GM23338 (cell line): ENCODE measurements at regions not wholly inside any gene's neighbourhood (a gene's known extent, or its start where the extent isn't known, plus 50 kb on each side); places are given as distances from the start of the nearest gene placed in this dataset.
"Not testable (repeated sequence)": the region's sequence is repeated elsewhere in the genome, so short reads cannot be mapped to it uniquely, and the experiment has no call there.

ENCODE experiments used
- ATAC-seq: fragments of 200-7000 bp; cut with Tn5 transposase; 3 replicates; pipeline ENCODE4 v1.9.1; 2020
- DNase-seq: peaks from one replicate; pipeline ENCODE4 v3.0.0-alpha.2; 2015; ENCODE audit warnings: low spot score
- H2AFZ ChIP-seq: fragments of 200-600 bp; sonication (generic); 2 replicates; pipeline ENCODE4 v1.8.0; 2016; ENCODE audit warnings: antibody characterized with exemption, mild to moderate bottlenecking, moderate library complexity
- H3F3A ChIP-seq: fragments of 200-600 bp; sonication (generic); replicated peaks from 2 replicates; pipeline ENCODE4 v1.8.0; 2017; ENCODE audit warnings: antibody characterized with exemption, mixed run types, low read depth
- H3K27ac ChIP-seq: fragments of 200-600 bp; sonication (generic); 2 replicates; pipeline ENCODE4 v1.6.1; 2016; ENCODE audit warnings: low read depth
- H3K27me3 ChIP-seq: fragments of 200-600 bp; sonication (generic); 2 replicates; pipeline ENCODE4 v1.8.0; 2016; ENCODE audit warnings: mild to moderate bottlenecking, mixed run types, moderate library complexity; ENCODE audit not compliant: insufficient read depth
- H3K36me3 ChIP-seq: fragments of 200-600 bp; sonication (generic); 2 replicates; pipeline ENCODE4 v1.8.0; 2016; ENCODE audit warnings: mild to moderate bottlenecking; ENCODE audit not compliant: insufficient read depth
- H3K4me1 ChIP-seq: fragments of 200-600 bp; sonication (generic); 2 replicates; pipeline ENCODE4 v1.8.0; 2016; ENCODE audit warnings: mild to moderate bottlenecking, moderate library complexity; ENCODE audit not compliant: insufficient read depth
- H3K4me2 ChIP-seq: fragments of 200-600 bp; sonication (generic); 2 replicates; pipeline ENCODE4 v1.7.1; 2017; ENCODE audit warnings: mixed run types
- H3K4me3 ChIP-seq: fragments of 200-600 bp; sonication (generic); 2 replicates; pipeline ENCODE4 v1.6.1; 2016; ENCODE audit warnings: mixed run types
- H3K79me2 ChIP-seq: fragments of 200-600 bp; sonication (generic); replicated peaks from 2 replicates; pipeline ENCODE4 v1.8.0; 2017; ENCODE audit warnings: mild to moderate bottlenecking; ENCODE audit not compliant: insufficient read depth
- H3K9me2 ChIP-seq: fragments of 200-600 bp; sonication (generic); 2 replicates; pipeline ENCODE4 v1.8.0; 2017; ENCODE audit not compliant: insufficient read depth
- H4K20me1 ChIP-seq: fragments of 200-600 bp; sonication (generic); replicated peaks from 2 replicates; pipeline ENCODE4 v1.8.0; 2017; ENCODE audit warnings: mild to moderate bottlenecking; ENCODE audit not compliant: insufficient read depth
- H3K27ac Mint-ChIP-seq: 2 replicates; pipeline ENCODE4 v1.8.0; 2020; ENCODE audit warnings: inconsistent platforms, mild to moderate bottlenecking, moderate library complexity, mixed read lengths
- H3K27me3 Mint-ChIP-seq: 3 replicates; pipeline ENCODE4 v1.8.0; 2022; ENCODE audit warnings: low read depth, mild to moderate bottlenecking, moderate library complexity, mixed read lengths, inconsistent platforms; ENCODE audit not compliant: insufficient read depth, poor library complexity
- H3K36me3 Mint-ChIP-seq: 3 replicates; pipeline ENCODE4 v1.8.0; 2021; ENCODE audit warnings: low read depth, mild to moderate bottlenecking, inconsistent platforms, moderate library complexity, mixed read lengths
- H3K4me1 Mint-ChIP-seq: 3 replicates; pipeline ENCODE4 v1.8.0; 2020; ENCODE audit warnings: mild to moderate bottlenecking, inconsistent platforms, mixed read lengths
- H3K4me3 Mint-ChIP-seq: 3 replicates; pipeline ENCODE4 v1.8.0; 2021; ENCODE audit warnings: moderate library complexity, mild to moderate bottlenecking, inconsistent platforms, mixed read lengths
- H3K9me3 Mint-ChIP-seq: 3 replicates; pipeline ENCODE4 v1.8.0; 2020; ENCODE audit warnings: moderate library complexity, mild to moderate bottlenecking, inconsistent platforms, mixed read lengths
- CREB1 ChIP-seq: fragments of 250-450 bp; sonication (Bioruptor Pico); IDR thresholded peaks from 2 replicates; pipeline ENCODE4 v1.5.0; 2020; ENCODE audit warnings: low read depth, mild to moderate bottlenecking, moderate library complexity
- EZH2 ChIP-seq: fragments of 200-600 bp; sonication (generic); IDR thresholded peaks from one replicate; pipeline ENCODE4 v1.8.0; 2017; ENCODE audit warnings: antibody characterized with exemption, mild to moderate bottlenecking, low read depth; ENCODE audit not compliant: unreplicated experiment
- EZH2phosphoT487 ChIP-seq: fragments of 200-600 bp; sonication (generic); IDR thresholded peaks from one replicate; pipeline ENCODE4 v1.8.1; 2018; ENCODE audit warnings: antibody characterized with exemption; ENCODE audit not compliant: unreplicated experiment
- JUNB ChIP-seq: IDR thresholded peaks from one replicate; pipeline ENCODE4 v1.6.1; 2016; ENCODE audit warnings: antibody characterized with exemption; ENCODE audit not compliant: unreplicated experiment
- NANOG ChIP-seq: IDR thresholded peaks from 2 replicates; pipeline ENCODE4 v1.6.1; 2016; ENCODE audit warnings: antibody characterized with exemption, borderline replicate concordance
- STAT1 ChIP-seq: IDR thresholded peaks from one replicate; pipeline ENCODE4 v1.6.1; 2016; ENCODE audit warnings: antibody characterized with exemption; ENCODE audit not compliant: unreplicated experiment
- ZNF114 ChIP-seq: fragments of 250-450 bp; sonication (Bioruptor Pico); IDR thresholded peaks from 2 replicates; pipeline ENCODE4 v1.5.0; 2020; ENCODE audit warnings: mild to moderate bottlenecking, moderate library complexity
- TF ChIP-seq, protein P1 (sequence below): IDR thresholded peaks from 2 replicates; pipeline ENCODE4 v1.6.1; 2016; ENCODE audit warnings: antibody characterized with exemption
- TF ChIP-seq, protein P2 (sequence below), 2 experiments: fragments of 200-600 bp in 1 of 2; sonication (generic) in 1 of 2; conservative IDR thresholded peaks; 2 replicates each; pipeline versions ENCODE4 v1.5.1 to v1.6.1; 2016 to 2017; ENCODE audit warnings: antibody characterized with exemption in 2 of 2, low read depth in 2 of 2, mild to moderate bottlenecking in 2 of 2, moderate library complexity in 1 of 2

DNA sequence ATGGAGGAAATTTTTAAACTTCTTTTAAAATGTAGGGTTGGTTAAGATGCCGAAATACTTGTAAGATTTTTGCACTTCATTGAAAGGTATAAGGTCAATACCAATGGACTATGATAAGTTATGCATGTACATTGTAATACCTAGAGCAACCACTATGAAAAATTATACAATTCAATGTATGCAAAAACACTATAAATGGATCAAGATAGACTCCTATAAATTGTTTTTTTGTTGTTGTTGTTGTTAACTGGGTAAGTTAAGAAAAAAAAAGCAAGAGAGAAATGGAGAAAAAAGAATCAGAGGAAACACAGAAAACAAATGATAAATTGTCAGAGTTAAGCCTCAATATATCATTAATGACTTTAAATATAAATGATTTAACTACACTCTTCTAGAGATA lies 421.2 kb downstream of the TMEM182 start:
- no peaks in the 10 kb centered on the region for H3K4me1 Mint-ChIP-seq
- no peak overlapping the region for H3K27ac Mint-ChIP-seq
- no peaks in the 10 kb centered on the region for H3K27me3 ChIP-seq
- no peak overlapping the region for H3K27ac ChIP-seq
- no peaks in the 10 kb centered on the region for H3K4me1 ChIP-seq
- H4K20me1 ChIP-seq, result no peaks in the 10 kb centered on the region
- ATAC-seq (no peak), DNase-seq (no peak)
- H3K4me3 Mint-ChIP-seq, result no peak overlapping the region
- H2AFZ ChIP-seq, result no peak overlapping the region
- H3K36me3 ChIP-seq, result no peaks in the 10 kb centered on the region
- H3K36me3 Mint-ChIP-seq, result peaks cover 3% of the 10 kb centered on the region; the same call in 2 of the 3 replicates
- no peaks in the 10 kb centered on the region for H3K79me2 ChIP-seq
- no peaks in the 10 kb centered on the region for H3K9me2 ChIP-seq
- no peaks in the 10 kb centered on the region for H3F3A ChIP-seq
- no peak for TF ChIP-seq ZNF114 (CRISPR knock-in tag)
- no peak for TF ChIP-seq STAT1
- no peak for TF ChIP-seq NANOG
- TF ChIP-seq EZH2phosphoT487, result no peak
- TF ChIP-seq, protein P1, sequence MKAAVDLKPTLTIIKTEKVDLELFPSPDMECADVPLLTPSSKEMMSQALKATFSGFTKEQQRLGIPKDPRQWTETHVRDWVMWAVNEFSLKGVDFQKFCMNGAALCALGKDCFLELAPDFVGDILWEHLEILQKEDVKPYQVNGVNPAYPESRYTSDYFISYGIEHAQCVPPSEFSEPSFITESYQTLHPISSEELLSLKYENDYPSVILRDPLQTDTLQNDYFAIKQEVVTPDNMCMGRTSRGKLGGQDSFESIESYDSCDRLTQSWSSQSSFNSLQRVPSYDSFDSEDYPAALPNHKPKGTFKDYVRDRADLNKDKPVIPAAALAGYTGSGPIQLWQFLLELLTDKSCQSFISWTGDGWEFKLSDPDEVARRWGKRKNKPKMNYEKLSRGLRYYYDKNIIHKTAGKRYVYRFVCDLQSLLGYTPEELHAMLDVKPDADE, result no peak
- TF ChIP-seq, protein P2, sequence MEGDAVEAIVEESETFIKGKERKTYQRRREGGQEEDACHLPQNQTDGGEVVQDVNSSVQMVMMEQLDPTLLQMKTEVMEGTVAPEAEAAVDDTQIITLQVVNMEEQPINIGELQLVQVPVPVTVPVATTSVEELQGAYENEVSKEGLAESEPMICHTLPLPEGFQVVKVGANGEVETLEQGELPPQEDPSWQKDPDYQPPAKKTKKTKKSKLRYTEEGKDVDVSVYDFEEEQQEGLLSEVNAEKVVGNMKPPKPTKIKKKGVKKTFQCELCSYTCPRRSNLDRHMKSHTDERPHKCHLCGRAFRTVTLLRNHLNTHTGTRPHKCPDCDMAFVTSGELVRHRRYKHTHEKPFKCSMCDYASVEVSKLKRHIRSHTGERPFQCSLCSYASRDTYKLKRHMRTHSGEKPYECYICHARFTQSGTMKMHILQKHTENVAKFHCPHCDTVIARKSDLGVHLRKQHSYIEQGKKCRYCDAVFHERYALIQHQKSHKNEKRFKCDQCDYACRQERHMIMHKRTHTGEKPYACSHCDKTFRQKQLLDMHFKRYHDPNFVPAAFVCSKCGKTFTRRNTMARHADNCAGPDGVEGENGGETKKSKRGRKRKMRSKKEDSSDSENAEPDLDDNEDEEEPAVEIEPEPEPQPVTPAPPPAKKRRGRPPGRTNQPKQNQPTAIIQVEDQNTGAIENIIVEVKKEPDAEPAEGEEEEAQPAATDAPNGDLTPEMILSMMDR (conservative IDR thresholded peaks at IDR 0.05; ENCODE audit: low read depth in 2 of 2), result peak in 1 of 2 experiments; percentile 26; a peak in 2 of 4 replicates
- peaks cover 6% of the 10 kb centered on the region; the same call in 2 of the 3 replicates for H3K9me3 Mint-ChIP-seq
- no peak overlapping the region for H3K4me3 ChIP-seq
- no peaks in the 10 kb centered on the region for H3K27me3 Mint-ChIP-seq
- no peak overlapping the region for H3K4me2 ChIP-seq

DNA sequence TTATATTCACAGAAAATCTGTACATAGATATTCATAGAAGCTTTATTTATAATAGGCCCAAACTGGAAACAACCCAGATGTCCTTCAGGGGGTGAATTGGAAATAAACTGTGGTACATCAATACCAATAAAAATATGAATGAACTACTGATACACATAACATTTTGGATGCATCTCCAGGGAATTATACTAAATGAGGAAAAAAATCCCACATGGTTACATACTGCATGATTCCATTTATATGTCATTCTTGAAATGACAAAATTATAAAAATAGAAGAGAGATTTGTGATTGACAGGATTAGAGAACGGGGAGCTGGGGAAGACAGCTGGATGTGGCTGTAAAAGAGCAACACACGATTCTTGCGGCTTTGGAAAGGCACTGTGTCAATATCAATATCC lies 435.0 kb downstream of the TMEM182 start:
- Mint-ChIP-seq H3K4me1 (peaks cover 2% of the 10 kb centered on the region; the same call in 1 of the 3 replicates), H3K4me3 (no peak overlapping the region), H3K9me3 (peaks cover 12% of the 10 kb centered on the region), H3K27me3 (no peaks in the 10 kb centered on the region), H3K27ac (no peak overlapping the region), H3K36me3 (peaks cover 6% of the 10 kb centered on the region; the same call in 2 of the 3 replicates)
- Histone ChIP-seq H3K27ac (no peak overlapping the region), H3K4me1 (no peaks in the 10 kb centered on the region), H3K79me2 (no peaks in the 10 kb centered on the region), H4K20me1 (no peaks in the 10 kb centered on the region), H3K4me3 (no peak overlapping the region), H3K4me2 (no peak overlapping the region), H3K27me3 (no peaks in the 10 kb centered on the region), H3F3A (no peaks in the 10 kb centered on the region), H2AFZ (no peak overlapping the region), H3K36me3 (no peaks in the 10 kb centered on the region), H3K9me2 (no peaks in the 10 kb centered on the region; the same call in 1 of the 2 replicates)
- TF ChIP-seq CREB1, result no peak
- no peak for TF ChIP-seq EZH2
- TF ChIP-seq, protein P2 (conservative IDR thresholded peaks at IDR 0.05; ENCODE audit: low read depth in 2 of 2), result no peak
- TF ChIP-seq NANOG, result no peak
- no peak for TF ChIP-seq JUNB
- TF ChIP-seq, protein P1, result no peak
- ATAC-seq (no peak), DNase-seq (no peak)

DNA sequence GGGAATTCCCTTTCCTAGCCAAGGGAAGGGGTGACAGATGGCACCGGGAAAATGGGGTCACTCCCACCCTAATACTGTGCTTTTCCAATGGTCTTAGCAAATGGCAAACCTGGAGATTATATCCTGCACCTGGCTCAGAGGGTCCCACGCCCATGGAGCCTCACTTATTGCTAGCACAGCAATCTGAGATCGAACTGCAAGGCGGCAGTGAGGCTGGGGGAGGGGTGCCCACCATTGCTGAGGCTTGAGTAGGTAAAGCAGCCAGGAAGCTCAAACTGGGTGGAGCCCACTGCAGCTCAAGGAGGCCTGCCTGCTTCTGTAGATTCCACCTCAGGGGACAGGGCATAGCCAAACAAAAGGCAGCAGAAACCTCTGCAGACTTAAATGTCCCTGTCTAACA lies 438.9 kb downstream of the TMEM182 start:
- not testable (repeated sequence) for H3K27me3 Mint-ChIP-seq, H3K79me2 ChIP-seq

More for the DNA sequence above, 438.9 kb downstream of the TMEM182 start:
- H3K36me3 ChIP-seq, DNase-seq, H3K27ac Mint-ChIP-seq, H3K4me1 Mint-ChIP-seq, H3K4me3 ChIP-seq, H3F3A ChIP-seq, ATAC-seq, H3K27me3 ChIP-seq, H2AFZ ChIP-seq, H4K20me1 ChIP-seq, H3K9me2 ChIP-seq, H3K4me3 Mint-ChIP-seq, H3K4me1 ChIP-seq, H3K27ac ChIP-seq, H3K4me2 ChIP-seq, H3K36me3 Mint-ChIP-seq: not testable (repeated sequence)
- peaks cover 23% of the 10 kb centered on the region for H3K9me3 Mint-ChIP-seq
